Hepatocyte (in vitro differentiated cells): ENCODE measurements at regions not wholly inside any gene's neighbourhood (a gene's known extent, or its start where the extent isn't known, plus 50 kb on each side); places are given as distances from the start of the nearest gene placed in this dataset.

Experiments
- DNase-seq: peaks from one replicate; pipeline ENCODE4 v3.0.0-alpha.2; 2016; ENCODE audit warnings: low spot score
- H2AFZ ChIP-seq: fragments of 200-600 bp; sonication (generic); 2 replicates; pipeline ENCODE4 v1.6.0; 2016; ENCODE audit warnings: antibody characterized with exemption, mild to moderate bottlenecking
- H3K27ac ChIP-seq: fragments of 200-600 bp; sonication (generic); 2 replicates; pipeline ENCODE4 v1.5.1; 2016; ENCODE audit warnings: mild to moderate bottlenecking
- H3K27me3 ChIP-seq: fragments of 200-600 bp; sonication (generic); 2 replicates; pipeline ENCODE4 v1.6.1; 2016
- H3K36me3 ChIP-seq: fragments of 200-600 bp; sonication (generic); replicated peaks from 2 replicates; pipeline ENCODE4 v1.5.1; 2016; ENCODE audit warnings: low read depth; ENCODE audit not compliant: insufficient read depth
- H3K4me1 ChIP-seq: fragments of 200-600 bp; sonication (generic); 2 replicates; pipeline ENCODE4 v1.5.1; 2016; ENCODE audit warnings: mild to moderate bottlenecking, moderate library complexity; ENCODE audit not compliant: insufficient read depth
- H3K4me2 ChIP-seq: fragments of 200-600 bp; sonication (generic); 2 replicates; pipeline ENCODE4 v1.6.0; 2016
- H3K4me3 ChIP-seq: fragments of 200-600 bp; sonication (generic); 2 replicates; pipeline ENCODE4 v1.5.1; 2016; ENCODE audit warnings: mild to moderate bottlenecking
- H3K79me2 ChIP-seq: fragments of 200-600 bp; sonication (generic); 2 replicates; pipeline ENCODE4 v1.6.0; 2017; ENCODE audit warnings: mild to moderate bottlenecking
- H3K9me2 ChIP-seq: fragments of 200-600 bp; sonication (generic); replicated peaks from 2 replicates; pipeline ENCODE4 v1.6.0; 2017; ENCODE audit warnings: mild to moderate bottlenecking; ENCODE audit not compliant: insufficient read depth
- H3K9me3 ChIP-seq: fragments of 200-600 bp; sonication (generic); 2 replicates; pipeline ENCODE4 v1.5.1; 2016; ENCODE audit warnings: low read depth, mild to moderate bottlenecking
- H4K20me1 ChIP-seq: fragments of 200-600 bp; sonication (generic); 2 replicates; pipeline ENCODE4 v1.6.0; 2016; ENCODE audit warnings: mild to moderate bottlenecking; ENCODE audit not compliant: insufficient read depth, poor library complexity, severe bottlenecking
- CTCF ChIP-seq: fragments of 200-600 bp; sonication (generic); IDR thresholded peaks from 2 replicates; pipeline ENCODE4 v1.5.1; 2016; ENCODE audit warnings: antibody characterized with exemption, mild to moderate bottlenecking; ENCODE audit not compliant: poor library complexity
- EZH2 ChIP-seq: fragments of 200-600 bp; sonication (generic); IDR thresholded peaks from 2 replicates; pipeline ENCODE4 v1.6.1; 2016; ENCODE audit warnings: antibody characterized with exemption, mild to moderate bottlenecking, borderline replicate concordance
- EZH2phosphoT487 ChIP-seq: fragments of 200-600 bp; sonication (generic); IDR thresholded peaks from one replicate; pipeline ENCODE4 v1.6.1; 2018; ENCODE audit warnings: antibody characterized with exemption, mild to moderate bottlenecking, low read depth, moderate library complexity; ENCODE audit not compliant: unreplicated experiment, severe bottlenecking
- WGBS: methylation state at CpG from one replicate; pipeline ENCODE4 v1.1.6; 2016; ENCODE audit warnings: low lambda C conversion rate; ENCODE audit errors: missing lambda C conversion rate; 5-methylcytosine and 5-hydroxymethylcytosine counted together

- no peak for DNase-seq
- Histone ChIP-seq H3K9me2 (no peaks in the 10 kb centered on the region), H4K20me1 (no peaks in the 10 kb centered on the region), H3K4me1 (no peaks in the 10 kb centered on the region), H3K27ac (no peak overlapping the region), H3K9me3 (no peaks in the 10 kb centered on the region), H3K27me3 (no peaks in the 10 kb centered on the region), H2AFZ (no peak overlapping the region), H3K4me2 (no peak overlapping the region), H3K36me3 (no peaks in the 10 kb centered on the region), H3K4me3 (no peak overlapping the region), H3K79me2 (no peaks in the 10 kb centered on the region)
- TF ChIP-seq CTCF = no peak
- no peak for TF ChIP-seq EZH2
- no peak for TF ChIP-seq EZH2phosphoT487
- 75% methylated on average over 8 of the region's 8 CpGs for WGBS
Observed at GRCh38 chrX:9330249-9330982, 134.4 kb upstream of the TBL1X start.

- Histone ChIP-seq H3K79me2 (no peaks in the 10 kb centered on the region), H3K27ac (no peak overlapping the region), H4K20me1 (no peaks in the 10 kb centered on the region), H3K27me3 (no peaks in the 10 kb centered on the region), H3K36me3 (no peaks in the 10 kb centered on the region), H3K9me3 (no peaks in the 10 kb centered on the region), H3K4me1 (no peaks in the 10 kb centered on the region), H3K9me2 (no peaks in the 10 kb centered on the region), H3K4me2 (no peak overlapping the region), H2AFZ (no peak overlapping the region), H3K4me3 (no peak overlapping the region)
- TF ChIP-seq EZH2 (no peak), EZH2phosphoT487 (no peak), CTCF (no peak)
- no peak for DNase-seq
- WGBS = 74% methylated on average over 11 of the region's 11 CpGs
Observed at GRCh38 chrX:9333873-9334560, 130.8 kb upstream of the TBL1X start.

DNA sequence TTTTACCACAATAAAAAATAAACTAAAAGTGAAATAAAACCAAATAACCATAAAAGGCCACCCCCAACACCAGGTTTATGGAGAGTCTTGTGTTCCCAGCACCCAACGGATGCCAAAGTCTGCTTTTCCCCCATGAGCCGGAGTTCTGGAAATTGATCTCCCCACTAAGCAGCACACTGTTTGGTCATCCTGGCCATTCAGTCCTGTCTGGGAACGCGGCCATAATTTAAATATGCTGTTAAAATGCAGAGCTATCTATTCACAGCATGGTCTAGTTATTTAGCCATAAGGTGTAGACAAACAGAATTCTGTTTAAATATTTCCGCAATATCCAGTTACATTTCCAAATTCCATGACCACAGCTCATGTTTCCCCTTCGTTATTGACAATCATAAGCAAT, 129.6 kb upstream of the TBL1X start:
- no peaks in the 10 kb centered on the region for H3K79me2 ChIP-seq
- no peaks in the 10 kb centered on the region for H3K9me3 ChIP-seq
- no peaks in the 10 kb centered on the region for H3K9me2 ChIP-seq
- H3K27me3 ChIP-seq = no peaks in the 10 kb centered on the region
- H3K4me3 ChIP-seq = no peak overlapping the region
- H3K4me1 ChIP-seq = peaks cover 4% of the 10 kb centered on the region
- no peak overlapping the region for H3K27ac ChIP-seq
- DNase-seq = no peak
- TF ChIP-seq EZH2 (no peak), EZH2phosphoT487 (no peak)
- H3K4me2 ChIP-seq = no peak overlapping the region
- H4K20me1 ChIP-seq = no peaks in the 10 kb centered on the region
- H2AFZ ChIP-seq = no peak overlapping the region
- WGBS = 61% methylated on average over 6 of the region's 6 CpGs
- H3K36me3 ChIP-seq = no peaks in the 10 kb centered on the region

- Histone ChIP-seq H3K9me3 (no peaks in the 10 kb centered on the region), H3K27ac (no peak overlapping the region), H3K4me3 (no peak overlapping the region), H3K4me1 (peaks cover 10% of the 10 kb centered on the region), H3K9me2 (no peaks in the 10 kb centered on the region), H4K20me1 (no peaks in the 10 kb centered on the region), H3K4me2 (no peak overlapping the region), H3K36me3 (no peaks in the 10 kb centered on the region), H2AFZ (no peak overlapping the region), H3K27me3 (no peaks in the 10 kb centered on the region), H3K79me2 (no peaks in the 10 kb centered on the region)
- TF ChIP-seq EZH2phosphoT487 = no peak
- TF ChIP-seq EZH2 = no peak
- no peak for TF ChIP-seq CTCF
- no peak for DNase-seq
- 82% methylated on average over 8 of the region's 8 CpGs for WGBS
Observed at GRCh38 chrX:9336456-9336855, 128.4 kb upstream of the TBL1X start.
